HG02759 (cell line): ENCODE measurements at regions not wholly inside any gene's neighbourhood (a gene's known extent, or its start where the extent isn't known, plus 50 kb on each side); places are given as distances from the start of the nearest gene placed in this dataset.
"Not testable (repeated sequence)": the region's sequence is repeated elsewhere in the genome, so short reads cannot be mapped to it uniquely, and the experiment has no call there.

Experiments
- ATAC-seq: cut with Tn5 transposase; IDR thresholded peaks from one replicate; pipeline ENCODE4 v1.9.1; 2021; ENCODE audit warnings: mild to moderate bottlenecking, moderate library complexity; ENCODE audit not compliant: unreplicated experiment

GRCh38 chr7:155395176-155395797, 62.6 kb upstream of the EN2 start:
- ATAC-seq, result no peak

- no peak for ATAC-seq
Observed at GRCh38 chr7:155396661-155397060, 61.3 kb upstream of the EN2 start.

- ATAC-seq, result not testable (repeated sequence)
Observed at GRCh38 chr7:155397758-155398714, 59.9 kb upstream of the EN2 start.

GRCh38 chr7:155398944-155399343, 59.0 kb upstream of the EN2 start:
- no peak for ATAC-seq

- ATAC-seq, result no peak
Observed at GRCh38 chr7:155399577-155399976, 58.4 kb upstream of the EN2 start.

GRCh38 chr7:155401231-155401630, 56.7 kb upstream of the EN2 start:
- ATAC-seq, result no peak

- ATAC-seq, result no peak
Observed at GRCh38 chr7:155401884-155402283, 56.0 kb upstream of the EN2 start.

- no peak for ATAC-seq
Observed at GRCh38 chr7:155402941-155403340, 55.0 kb upstream of the EN2 start.

- no peak for ATAC-seq
Observed at GRCh38 chr7:155404976-155405375, 53.0 kb upstream of the EN2 start.

- no peak for ATAC-seq
Observed at GRCh38 chr7:155405399-155406318, 52.3 kb upstream of the EN2 start.

GRCh38 chr7:155407799-155408198, 50.1 kb upstream of the EN2 start:
- ATAC-seq, result no peak
